ENCODE measurements at regions not wholly inside any gene's neighbourhood (a gene's known extent, or its start where the extent isn't known, plus 50 kb on each side); places are given as distances from the start of the nearest gene placed in this dataset.

- Histone ChIP-seq H3K4ac (ENCODE audit: low read depth, low read length) (no peak overlapping the region), H2AK5ac (ENCODE audit: low read length) (no peak overlapping the region), H2BK12ac (ENCODE audit: low read length) (no peak overlapping the region), H3K27me3 (ENCODE audit: insufficient read depth, low read length) (no peaks in the 10 kb centered on the region), H3K27ac (ENCODE audit: low read depth, low read length) (no peak overlapping the region), H2BK5ac (ENCODE audit: low read depth, low read length, poor library complexity) (no peak overlapping the region), H4K91ac (ENCODE audit: low read depth, low read length) (no peak overlapping the region), H4K8ac (ENCODE audit: low read depth, low read length) (no peak overlapping the region), H3K23ac (ENCODE audit: low read length) (no peak overlapping the region), H3K18ac (ENCODE audit: low read length) (no peak overlapping the region), H3K79me1 (ENCODE audit: low read length) (no peaks in the 10 kb centered on the region), H3K14ac (ENCODE audit: low read length) (no peak overlapping the region), H3K9ac (ENCODE audit: low read length) (no peak overlapping the region), H3K4me3 (ENCODE audit: low read depth, low read length) (no peak overlapping the region), H4K12ac (ENCODE audit: low read depth, low read length) (no peak overlapping the region), H2AFZ (ENCODE audit: insufficient read depth, low read length, poor library complexity) (no peak overlapping the region), H3K4me2 (ENCODE audit: low read length) (no peak overlapping the region), H3K4me1 (ENCODE audit: control insufficient read depth in 1 of 2, insufficient read depth in 2 of 2, low read length in 2 of 2) (peaks cover 7 to 10% of the 10 kb centered on the region in 2 experiments), H3K79me2 (ENCODE audit: control insufficient read depth, insufficient read depth, low read length, poor library complexity) (no peaks in the 10 kb centered on the region), H2BK120ac (ENCODE audit: insufficient read depth, low read length, poor library complexity) (no peak overlapping the region), H3K9me3 (ENCODE audit: insufficient read depth, low read depth, low read length) (no peaks in the 10 kb centered on the region), H3K36me3 (ENCODE audit: control insufficient read depth in 1 of 2, insufficient read depth in 2 of 2, low read length in 2 of 2) (no peaks in the 10 kb centered on the region)
- WGBS (ENCODE audit: extremely low coverage, insufficient coverage, insufficient read length), result no CpG with 5 or more reads among the region's 6 CpGs
- DNase-seq, result no peak
Measured at GRCh38 chr18:22539051-22539765, 121.5 kb upstream of the CTAGE1 start.

GRCh38 chr18:22541232-22541631, 123.5 kb upstream of the CTAGE1 start:
- no peak overlapping the region for H3K4ac ChIP-seq (ENCODE audit: low read depth, low read length)
- WGBS (ENCODE audit: extremely low coverage, insufficient coverage, insufficient read length), result no CpG with 5 or more reads among the region's 1 CpG

DNA sequence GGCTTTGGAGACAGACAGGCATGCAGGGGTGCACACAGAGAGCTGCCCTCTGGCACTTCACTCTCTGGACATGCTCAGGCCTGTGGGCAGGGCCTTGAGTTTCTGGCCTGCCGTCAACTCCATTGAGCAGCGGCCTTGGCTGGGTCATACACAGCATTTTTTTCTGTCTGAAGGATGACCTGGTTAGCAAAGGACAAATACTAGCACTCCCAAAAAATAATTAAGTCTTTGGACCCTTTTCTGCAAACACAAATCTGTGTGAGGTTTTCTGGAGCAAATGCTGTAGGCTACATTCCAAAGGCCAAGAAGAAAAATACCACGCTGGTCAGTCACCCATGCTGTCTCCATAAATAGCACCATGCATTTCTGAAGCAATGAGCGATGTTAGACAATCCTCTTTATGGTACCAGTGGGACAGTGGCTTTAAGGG, 124.7 kb upstream of the CTAGE1 start:
- Histone ChIP-seq H3K27me3 (ENCODE audit: insufficient read depth, low read length) (no peaks in the 10 kb centered on the region), H4K91ac (ENCODE audit: low read depth, low read length) (no peak overlapping the region), H3K4ac (ENCODE audit: low read depth, low read length) (no peak overlapping the region), H4K8ac (ENCODE audit: low read depth, low read length) (no peak overlapping the region), H3K9ac (ENCODE audit: low read length) (no peak overlapping the region), H3K23ac (ENCODE audit: low read length) (no peak overlapping the region), H3K4me3 (ENCODE audit: low read depth, low read length) (no peak overlapping the region), H2BK12ac (ENCODE audit: low read length) (no peak overlapping the region), H2AK5ac (ENCODE audit: low read length) (no peak overlapping the region), H4K12ac (ENCODE audit: low read depth, low read length) (no peak overlapping the region), H3K4me2 (ENCODE audit: low read length) (no peak overlapping the region), H2AFZ (ENCODE audit: insufficient read depth, low read length, poor library complexity) (no peak overlapping the region), H2BK120ac (ENCODE audit: insufficient read depth, low read length, poor library complexity) (no peak overlapping the region), H3K14ac (ENCODE audit: low read length) (no peak overlapping the region), H3K79me2 (ENCODE audit: control insufficient read depth, insufficient read depth, low read length, poor library complexity) (no peaks in the 10 kb centered on the region), H3K36me3 (ENCODE audit: control insufficient read depth in 1 of 2, insufficient read depth in 2 of 2, low read length in 2 of 2) (no peaks in the 10 kb centered on the region), H3K18ac (ENCODE audit: low read length) (no peak overlapping the region), H2BK5ac (ENCODE audit: low read depth, low read length, poor library complexity) (no peak overlapping the region), H3K79me1 (ENCODE audit: low read length) (no peaks in the 10 kb centered on the region), H3K9me3 (ENCODE audit: insufficient read depth, low read depth, low read length) (no peaks in the 10 kb centered on the region), H3K4me1 (ENCODE audit: control insufficient read depth in 1 of 2, insufficient read depth in 2 of 2, low read length in 2 of 2) (peaks cover 7 to 12% of the 10 kb centered on the region in 2 experiments), H3K27ac (ENCODE audit: low read depth, low read length) (peak overlapping the region; percentile 1)
- no CpG with 5 or more reads among the region's 4 CpGs for WGBS (ENCODE audit: extremely low coverage, insufficient coverage, insufficient read length)
- DNase-seq, result peak; percentile 44 to 75

More at GRCh38 chr18:22541232-22541631, 123.5 kb upstream of the CTAGE1 start:
- no peak overlapping the region for H2AK5ac ChIP-seq (ENCODE audit: low read length)
- no peak overlapping the region for H3K18ac ChIP-seq (ENCODE audit: low read length)
- H3K23ac ChIP-seq (ENCODE audit: low read length), result no peak overlapping the region
- H3K79me2 ChIP-seq (ENCODE audit: control insufficient read depth, insufficient read depth, low read length, poor library complexity), result no peaks in the 10 kb centered on the region
- no peak overlapping the region for H3K14ac ChIP-seq (ENCODE audit: low read length)
- H3K27ac ChIP-seq (ENCODE audit: low read depth, low read length), result no peak overlapping the region
- no peak overlapping the region for H4K91ac ChIP-seq (ENCODE audit: low read depth, low read length)
- no peak overlapping the region for H3K9ac ChIP-seq (ENCODE audit: low read length)
- no peak overlapping the region for H2BK12ac ChIP-seq (ENCODE audit: low read length)
- no peak overlapping the region for H4K12ac ChIP-seq (ENCODE audit: low read depth, low read length)
- H2BK120ac ChIP-seq (ENCODE audit: insufficient read depth, low read length, poor library complexity), result no peak overlapping the region
- H4K8ac ChIP-seq (ENCODE audit: low read depth, low read length), result no peak overlapping the region
- H2BK5ac ChIP-seq (ENCODE audit: low read depth, low read length, poor library complexity), result no peak overlapping the region
- H3K4me1 ChIP-seq (ENCODE audit: control insufficient read depth in 1 of 2, insufficient read depth in 2 of 2, low read length in 2 of 2), result peaks cover 7 to 12% of the 10 kb centered on the region in 2 experiments
- H3K4me3 ChIP-seq (ENCODE audit: low read depth, low read length), result no peak overlapping the region
- no peak overlapping the region for H3K4me2 ChIP-seq (ENCODE audit: low read length)
- no peaks in the 10 kb centered on the region for H3K27me3 ChIP-seq (ENCODE audit: insufficient read depth, low read length)
- no peaks in the 10 kb centered on the region for H3K36me3 ChIP-seq (ENCODE audit: control insufficient read depth in 1 of 2, insufficient read depth in 2 of 2, low read length in 2 of 2)
- H3K9me3 ChIP-seq (ENCODE audit: insufficient read depth, low read depth, low read length), result no peaks in the 10 kb centered on the region
- no peaks in the 10 kb centered on the region for H3K79me1 ChIP-seq (ENCODE audit: low read length)
- DNase-seq, result no peak
- H2AFZ ChIP-seq (ENCODE audit: insufficient read depth, low read length, poor library complexity), result no peak overlapping the region

DNA sequence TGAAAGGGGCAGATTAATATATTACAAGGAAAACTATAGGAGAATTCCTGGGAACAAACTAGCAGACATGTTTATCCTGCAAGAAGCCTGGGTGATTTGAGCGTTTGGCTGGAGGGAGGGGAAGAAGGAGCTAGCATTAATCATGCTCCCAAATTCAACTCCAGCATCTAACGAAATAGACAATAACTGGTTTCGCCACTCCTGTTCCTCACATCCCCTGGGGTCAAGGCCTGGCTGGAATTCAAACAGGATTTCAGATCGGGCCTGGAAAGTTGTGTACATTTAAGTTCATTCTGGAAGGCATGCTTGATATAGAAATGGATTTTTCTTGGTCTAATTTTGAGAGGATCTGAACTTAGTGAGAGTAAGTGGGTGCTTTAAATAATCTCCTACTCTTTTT, 126.1 kb upstream of the CTAGE1 start:
- no peak overlapping the region for H2AK5ac ChIP-seq (ENCODE audit: low read length)
- H3K14ac ChIP-seq (ENCODE audit: low read length), result no peak overlapping the region
- H3K36me3 ChIP-seq (ENCODE audit: control insufficient read depth in 1 of 2, insufficient read depth in 2 of 2, low read length in 2 of 2), result no peaks in the 10 kb centered on the region
- peak in 1 of 2 donors; percentile 53 for DNase-seq
- WGBS (ENCODE audit: extremely low coverage, insufficient coverage, insufficient read length), result no CpG with 5 or more reads among the region's 4 CpGs
- no peak overlapping the region for H2BK12ac ChIP-seq (ENCODE audit: low read length)
- H3K23ac ChIP-seq (ENCODE audit: low read length), result no peak overlapping the region
- H2BK5ac ChIP-seq (ENCODE audit: low read depth, low read length, poor library complexity), result no peak overlapping the region
- no peak overlapping the region for H3K4ac ChIP-seq (ENCODE audit: low read depth, low read length)
- no peak overlapping the region for H2BK120ac ChIP-seq (ENCODE audit: insufficient read depth, low read length, poor library complexity)
- H2AFZ ChIP-seq (ENCODE audit: insufficient read depth, low read length, poor library complexity), result no peak overlapping the region
- H3K79me2 ChIP-seq (ENCODE audit: control insufficient read depth, insufficient read depth, low read length, poor library complexity), result no peaks in the 10 kb centered on the region
- no peak overlapping the region for H4K8ac ChIP-seq (ENCODE audit: low read depth, low read length)
- peaks cover 3% of the 10 kb centered on the region for H3K79me1 ChIP-seq (ENCODE audit: low read length)
- H3K4me3 ChIP-seq (ENCODE audit: low read depth, low read length), result no peak overlapping the region
- H4K91ac ChIP-seq (ENCODE audit: low read depth, low read length), result no peak overlapping the region
- no peak overlapping the region for H3K18ac ChIP-seq (ENCODE audit: low read length)
- H4K12ac ChIP-seq (ENCODE audit: low read depth, low read length), result no peak overlapping the region
- H3K9me3 ChIP-seq (ENCODE audit: insufficient read depth, low read depth, low read length), result no peaks in the 10 kb centered on the region
- H3K4me2 ChIP-seq (ENCODE audit: low read length), result no peak overlapping the region
- no peak overlapping the region for H3K9ac ChIP-seq (ENCODE audit: low read length)
- H3K27ac ChIP-seq (ENCODE audit: low read depth, low read length), result no peak overlapping the region
- no peaks in the 10 kb centered on the region for H3K27me3 ChIP-seq (ENCODE audit: insufficient read depth, low read length)
- H3K4me1 ChIP-seq (ENCODE audit: control insufficient read depth in 1 of 2, insufficient read depth in 2 of 2, low read length in 2 of 2), result peaks cover 12 to 16% of the 10 kb centered on the region in 2 experiments

Measured in trophoblast cell (in vitro differentiated cells and primary cell).